ENCODE measurements at regions not wholly inside any gene's neighbourhood (a gene's known extent, or its start where the extent isn't known, plus 50 kb on each side); places are given as distances from the start of the nearest gene placed in this dataset.

- TF ChIP-seq REST (IDR thresholded peaks at IDR 0.05; ENCODE audit: insufficient read depth in 1 of 2, low read depth in 2 of 2, low read length in 2 of 2) (no peak), SIN3A (IDR thresholded peaks at IDR 0.05; ENCODE audit: borderline replicate concordance, insufficient read depth, low read length) (no peak), TAF1 (IDR thresholded peaks at IDR 0.05; ENCODE audit: borderline replicate concordance, insufficient read depth, low read length) (no peak), FOXP2 (optimal IDR thresholded peaks at IDR 0.05; ENCODE audit: borderline replicate concordance, extremely low read depth, extremely low read length, insufficient read depth) (no peak), POLR2AphosphoS5 (IDR thresholded peaks at IDR 0.05; ENCODE audit: low read depth, low read length) (no peak)
These were observed 52.0 kb upstream of the TANC2 start for GRCh38 chr17:62913991-62914570.

GRCh38 chr17:62912363-62912762 lies 53.7 kb upstream of the TANC2 start:
- TF ChIP-seq POLR2AphosphoS5 (IDR thresholded peaks at IDR 0.05; ENCODE audit: low read depth, low read length) (no peak), TAF1 (IDR thresholded peaks at IDR 0.05; ENCODE audit: borderline replicate concordance, insufficient read depth, low read length) (no peak), FOXP2 (optimal IDR thresholded peaks at IDR 0.05; ENCODE audit: borderline replicate concordance, extremely low read depth, extremely low read length, insufficient read depth) (no peak), REST (IDR thresholded peaks at IDR 0.05; ENCODE audit: insufficient read depth in 1 of 2, low read depth in 2 of 2, low read length in 2 of 2) (no peak), SIN3A (IDR thresholded peaks at IDR 0.05; ENCODE audit: borderline replicate concordance, insufficient read depth, low read length) (no peak)

- no peak for TF ChIP-seq SIN3A (IDR thresholded peaks at IDR 0.05; ENCODE audit: borderline replicate concordance, insufficient read depth, low read length)
- no peak for TF ChIP-seq TAF1 (IDR thresholded peaks at IDR 0.05; ENCODE audit: borderline replicate concordance, insufficient read depth, low read length)
- no peak for TF ChIP-seq REST (IDR thresholded peaks at IDR 0.05; ENCODE audit: insufficient read depth in 1 of 2, low read depth in 2 of 2, low read length in 2 of 2)
- TF ChIP-seq FOXP2 (optimal IDR thresholded peaks at IDR 0.05; ENCODE audit: borderline replicate concordance, extremely low read depth, extremely low read length, insufficient read depth), result no peak
- TF ChIP-seq POLR2AphosphoS5 (IDR thresholded peaks at IDR 0.05; ENCODE audit: low read depth, low read length), result no peak
These were observed 54.9 kb upstream of the TANC2 start for GRCh38 chr17:62911114-62911513.

GRCh38 chr17:62910277-62910676 lies 55.8 kb upstream of the TANC2 start:
- TF ChIP-seq POLR2AphosphoS5 (IDR thresholded peaks at IDR 0.05; ENCODE audit: low read depth, low read length), result no peak
- no peak for TF ChIP-seq REST (IDR thresholded peaks at IDR 0.05; ENCODE audit: insufficient read depth in 1 of 2, low read depth in 2 of 2, low read length in 2 of 2)
- no peak for TF ChIP-seq SIN3A (IDR thresholded peaks at IDR 0.05; ENCODE audit: borderline replicate concordance, insufficient read depth, low read length)
- no peak for TF ChIP-seq FOXP2 (optimal IDR thresholded peaks at IDR 0.05; ENCODE audit: borderline replicate concordance, extremely low read depth, extremely low read length, insufficient read depth)
- no peak for TF ChIP-seq TAF1 (IDR thresholded peaks at IDR 0.05; ENCODE audit: borderline replicate concordance, insufficient read depth, low read length)

All from PFSK-1 (cell line).